ES-I3 (cell line): ENCODE measurements at regions not wholly inside any gene's neighbourhood (a gene's known extent, or its start where the extent isn't known, plus 50 kb on each side); places are given as distances from the start of the nearest gene placed in this dataset.
"Not testable (repeated sequence)": the region's sequence is repeated elsewhere in the genome, so short reads cannot be mapped to it uniquely, and the experiment has no call there.

Experiments used
- H3K36me3 ChIP-seq: 2 replicates; pipeline ENCODE4 v1.6.1; 2013; ENCODE audit warnings: mild to moderate bottlenecking, low read length, control low read depth, moderate library complexity; ENCODE audit not compliant: insufficient read depth
- H3K4me1 ChIP-seq: 2 replicates; pipeline ENCODE4 v1.6.1; 2013; ENCODE audit warnings: mild to moderate bottlenecking, control low read depth, low read length; ENCODE audit not compliant: insufficient read depth
- H3K9ac ChIP-seq: 2 replicates; pipeline ENCODE4 v1.6.1; 2013; ENCODE audit warnings: low read depth, mild to moderate bottlenecking, low read length, moderate library complexity
- H3K9me3 ChIP-seq: 2 replicates; pipeline ENCODE4 v1.6.1; 2013; ENCODE audit warnings: mild to moderate bottlenecking, low read length, moderate library complexity; ENCODE audit not compliant: control insufficient read depth, insufficient read depth

GRCh38 chr2:61677942-61678341, 139.8 kb upstream of the XPO1 start:
- Histone ChIP-seq H3K4me1 (no peaks in the 10 kb centered on the region), H3K9ac (no peak overlapping the region), H3K9me3 (peaks cover 14% of the 10 kb centered on the region), H3K36me3 (no peaks in the 10 kb centered on the region)

GRCh38 chr2:61677306-61677705, 139.2 kb upstream of the XPO1 start:
- H3K9ac ChIP-seq, result no peak overlapping the region
- peaks cover 14% of the 10 kb centered on the region for H3K9me3 ChIP-seq
- no peaks in the 10 kb centered on the region for H3K4me1 ChIP-seq
- H3K36me3 ChIP-seq, result no peaks in the 10 kb centered on the region

GRCh38 chr2:61675204-61675603, 137.0 kb upstream of the XPO1 start:
- H3K9ac ChIP-seq, result no peak overlapping the region
- peaks cover 15% of the 10 kb centered on the region for H3K4me1 ChIP-seq
- no peaks in the 10 kb centered on the region for H3K36me3 ChIP-seq
- peaks cover 14% of the 10 kb centered on the region for H3K9me3 ChIP-seq

GRCh38 chr2:61671561-61672315, 133.6 kb upstream of the XPO1 start:
- H3K9me3 ChIP-seq, result peaks cover 14% of the 10 kb centered on the region; the same call in 1 of the 2 replicates
- H3K36me3 ChIP-seq, result no peaks in the 10 kb centered on the region
- peaks cover 15% of the 10 kb centered on the region for H3K4me1 ChIP-seq
- no peak overlapping the region for H3K9ac ChIP-seq

- H3K9me3 ChIP-seq, result peaks cover 14% of the 10 kb centered on the region; the same call in 1 of the 2 replicates
- H3K36me3 ChIP-seq, result no peaks in the 10 kb centered on the region
- peaks cover 15% of the 10 kb centered on the region for H3K4me1 ChIP-seq
- no peak overlapping the region for H3K9ac ChIP-seq
Measured at GRCh38 chr2:61670591-61671501, 132.7 kb upstream of the XPO1 start.

- H3K36me3 ChIP-seq, result no peaks in the 10 kb centered on the region
- no peaks in the 10 kb centered on the region; the same call in 1 of the 2 replicates for H3K4me1 ChIP-seq
- H3K9me3 ChIP-seq, result no peaks in the 10 kb centered on the region
- H3K9ac ChIP-seq, result no peak overlapping the region
Measured at GRCh38 chr2:61664190-61664589, 126.0 kb upstream of the XPO1 start.

GRCh38 chr2:61662990-61663389, 124.8 kb upstream of the XPO1 start:
- no peaks in the 10 kb centered on the region; the same call in 1 of the 2 replicates for H3K4me1 ChIP-seq
- H3K36me3 ChIP-seq, result no peaks in the 10 kb centered on the region
- H3K9me3 ChIP-seq, result no peaks in the 10 kb centered on the region
- no peak overlapping the region for H3K9ac ChIP-seq

GRCh38 chr2:61660511-61661388, 122.6 kb upstream of the XPO1 start:
- no peaks in the 10 kb centered on the region for H3K36me3 ChIP-seq

GRCh38 chr2:61658841-61659780, 121.0 kb upstream of the XPO1 start:
- H3K36me3 ChIP-seq, result no peaks in the 10 kb centered on the region
- H3K9me3 ChIP-seq, result no peaks in the 10 kb centered on the region
- no peaks in the 10 kb centered on the region; the same call in 1 of the 2 replicates for H3K4me1 ChIP-seq
- H3K9ac ChIP-seq, result no peak overlapping the region

More at GRCh38 chr2:61660511-61661388, 122.6 kb upstream of the XPO1 start:
- Histone ChIP-seq H3K4me1 (no peaks in the 10 kb centered on the region; the same call in 1 of the 2 replicates), H3K9ac (no peak overlapping the region), H3K9me3 (no peaks in the 10 kb centered on the region)

- H3K9me3 ChIP-seq, result peaks cover 16% of the 10 kb centered on the region; the same call in 1 of the 2 replicates
- not testable (repeated sequence) for H3K4me1 ChIP-seq
Measured at GRCh38 chr2:61649946-61650345, 111.8 kb upstream of the XPO1 start.

GRCh38 chr2:61649021-61649420, 110.9 kb upstream of the XPO1 start:
- H3K36me3 ChIP-seq, result no peaks in the 10 kb centered on the region
- peaks cover 16% of the 10 kb centered on the region; the same call in 1 of the 2 replicates for H3K9me3 ChIP-seq
- H3K4me1 ChIP-seq, result no peaks in the 10 kb centered on the region
- H3K9ac ChIP-seq, result no peak overlapping the region

More at GRCh38 chr2:61649946-61650345, 111.8 kb upstream of the XPO1 start:
- not testable (repeated sequence) for H3K36me3 ChIP-seq, H3K9ac ChIP-seq

GRCh38 chr2:61647044-61647443, 108.9 kb upstream of the XPO1 start:
- Histone ChIP-seq H3K9me3 (peaks cover 16% of the 10 kb centered on the region; the same call in 1 of the 2 replicates), H3K36me3 (no peaks in the 10 kb centered on the region), H3K9ac (no peak overlapping the region), H3K4me1 (no peaks in the 10 kb centered on the region)

- peaks cover under 1% of the 10 kb centered on the region; the same call in 1 of the 2 replicates for H3K4me1 ChIP-seq
- no peak overlapping the region for H3K9ac ChIP-seq
- H3K36me3 ChIP-seq, result no peaks in the 10 kb centered on the region
- peaks cover 16% of the 10 kb centered on the region; the same call in 1 of the 2 replicates for H3K9me3 ChIP-seq
Measured at GRCh38 chr2:61645911-61646310, 107.8 kb upstream of the XPO1 start.
